GM18868 (cell line): ENCODE measurements at regions not wholly inside any gene's neighbourhood (a gene's known extent, or its start where the extent isn't known, plus 50 kb on each side); places are given as distances from the start of the nearest gene placed in this dataset.
"Not testable (repeated sequence)": the region's sequence is repeated elsewhere in the genome, so short reads cannot be mapped to it uniquely, and the experiment has no call there.

Experiments used
- ATAC-seq: cut with Tn5 transposase; IDR thresholded peaks from one replicate; pipeline ENCODE4 v1.9.1; 2021; ENCODE audit warnings: mild to moderate bottlenecking, moderate library complexity; ENCODE audit not compliant: unreplicated experiment

GRCh38 chr2:150119819-150120218 lies 367.6 kb downstream of the RND3 start:
- ATAC-seq, result no peak

DNA sequence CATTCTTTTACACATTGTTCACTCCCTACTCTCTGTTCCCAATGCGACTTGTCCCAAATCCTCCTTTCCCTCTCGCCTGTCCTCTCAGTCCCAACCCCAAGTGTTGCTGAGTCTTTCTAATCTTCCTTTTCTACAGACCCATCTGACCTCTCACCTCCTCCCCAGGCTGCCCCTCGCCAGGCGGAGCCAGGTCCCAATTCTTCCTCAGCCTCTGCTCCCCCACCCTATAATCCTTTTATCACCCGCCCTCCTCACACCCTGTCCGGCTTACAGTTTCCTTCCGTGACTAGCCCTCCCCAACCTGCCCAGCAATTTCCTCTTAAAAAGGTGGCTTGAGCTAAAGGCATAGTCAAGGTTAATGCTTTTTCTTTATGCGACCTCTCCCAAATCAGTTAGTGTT lies 373.4 kb downstream of the RND3 start:
- not testable (repeated sequence) for ATAC-seq

DNA sequence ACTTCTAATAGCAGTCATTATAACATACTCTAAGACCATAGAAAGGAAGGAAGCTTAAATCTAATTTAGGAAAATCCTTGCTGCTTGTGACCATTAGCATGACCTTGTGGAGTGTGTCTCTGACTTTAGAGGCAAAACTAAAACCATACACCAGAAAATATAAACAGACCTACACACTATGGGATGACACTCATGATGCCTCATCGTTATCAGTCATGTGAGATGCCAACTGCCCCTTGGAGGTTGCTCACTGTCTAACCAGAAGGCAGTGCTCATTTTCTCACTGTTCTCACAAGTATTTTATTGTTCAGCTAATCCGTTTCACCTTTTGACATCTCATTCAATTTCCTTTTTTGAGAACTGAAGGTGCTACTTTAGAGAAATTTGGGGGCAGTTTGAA lies 376.9 kb downstream of the RND3 start:
- no peak for ATAC-seq

- no peak for ATAC-seq
Measured at GRCh38 chr2:150109912-150110311, 377.6 kb downstream of the RND3 start.

DNA sequence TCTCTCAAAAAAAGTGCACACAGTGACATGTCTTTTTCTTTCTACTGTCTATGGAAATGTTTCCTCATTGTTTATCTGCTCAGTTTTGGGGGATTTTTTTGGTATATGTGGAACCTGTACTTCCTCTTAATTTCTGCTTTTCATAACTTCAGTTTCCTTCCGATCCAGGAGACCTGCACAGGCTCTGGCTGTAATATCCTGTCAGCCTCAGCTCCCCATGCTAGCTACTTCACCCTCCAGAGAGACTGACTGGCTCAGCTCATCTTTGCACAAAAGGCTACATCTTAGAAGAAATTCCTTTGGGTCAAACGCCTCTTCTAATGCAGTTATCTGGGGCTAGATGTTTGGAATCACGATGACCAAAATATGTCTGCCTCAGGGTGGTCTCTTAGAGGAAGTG lies 378.4 kb downstream of the RND3 start:
- ATAC-seq, result no peak

GRCh38 chr2:150107816-150108215 lies 379.7 kb downstream of the RND3 start:
- no peak for ATAC-seq

DNA sequence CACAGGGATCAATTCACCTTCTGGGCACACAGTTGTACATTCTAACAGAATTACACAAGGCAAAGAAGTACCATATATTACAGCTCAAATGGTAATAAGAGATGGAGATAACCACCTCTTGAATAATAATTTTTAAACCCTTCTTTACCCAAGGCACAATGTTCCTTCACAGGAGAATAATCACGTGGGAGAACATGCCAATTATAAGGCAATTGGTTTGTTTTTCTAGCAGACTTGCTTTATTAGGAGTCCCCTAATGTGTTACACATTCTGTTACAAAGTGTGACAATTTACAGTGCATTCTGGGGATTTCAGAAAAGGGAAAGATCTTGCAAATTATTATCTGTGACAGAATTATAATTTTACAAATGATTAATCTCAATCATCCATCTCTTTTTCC lies 380.3 kb downstream of the RND3 start:
- ATAC-seq, result no peak

GRCh38 chr2:150101947-150102346 lies 385.5 kb downstream of the RND3 start:
- ATAC-seq, result no peak

- ATAC-seq, result no peak
Measured at GRCh38 chr2:150100834-150101233, 386.6 kb downstream of the RND3 start.

- ATAC-seq, result no peak
Measured at GRCh38 chr2:150100336-150100735, 387.1 kb downstream of the RND3 start.

GRCh38 chr2:150099805-150100204 lies 387.7 kb downstream of the RND3 start:
- no peak for ATAC-seq

DNA sequence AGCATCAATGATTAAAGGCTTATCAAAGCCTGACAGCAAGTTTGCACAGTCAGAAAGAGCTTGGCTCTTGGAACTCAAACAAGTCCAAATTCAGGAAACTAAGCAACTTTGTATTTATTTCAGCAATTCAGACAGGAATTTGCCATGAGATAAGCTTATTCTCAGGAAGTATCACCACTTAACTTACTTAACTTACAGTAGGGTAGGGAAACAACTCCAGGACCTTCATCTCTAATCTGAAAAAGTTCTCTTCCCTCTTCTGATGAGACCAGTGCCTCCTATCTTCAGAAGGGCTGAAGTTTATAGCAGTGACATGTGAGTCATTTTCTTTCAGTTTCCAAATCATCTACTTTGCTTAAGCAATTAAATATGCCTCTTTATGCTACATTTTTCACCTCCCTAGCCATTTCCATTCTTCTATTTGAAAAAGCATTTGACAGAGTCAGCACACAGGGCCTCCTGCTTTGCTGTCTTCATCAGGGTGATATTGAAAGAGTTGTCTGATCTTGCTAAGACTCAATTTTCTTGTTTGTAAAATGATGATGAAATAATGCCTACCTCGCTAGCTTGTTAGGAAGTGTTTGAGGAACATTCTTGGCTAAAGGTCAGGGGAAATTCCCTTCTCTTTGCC lies 389.5 kb downstream of the RND3 start:
- peak; percentile 46 for ATAC-seq

DNA sequence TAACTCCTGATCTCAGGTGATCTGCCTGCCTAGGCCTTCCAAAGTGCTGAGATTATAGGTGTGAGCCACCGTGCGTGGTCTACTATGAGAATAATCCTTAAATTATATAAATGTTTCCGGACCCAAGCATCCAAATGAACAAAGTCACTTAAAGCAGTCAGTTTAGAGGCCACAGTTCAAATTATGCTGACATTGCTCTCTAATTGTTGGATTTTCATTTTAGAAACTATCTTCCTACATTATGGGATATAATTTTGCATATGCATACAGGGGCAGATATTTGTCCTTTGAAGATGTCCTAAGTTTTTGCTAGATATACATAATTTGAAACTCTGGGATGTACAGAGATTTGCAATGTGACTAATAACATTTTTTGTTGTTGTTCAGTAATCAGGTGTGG lies 390.1 kb downstream of the RND3 start:
- no peak for ATAC-seq

DNA sequence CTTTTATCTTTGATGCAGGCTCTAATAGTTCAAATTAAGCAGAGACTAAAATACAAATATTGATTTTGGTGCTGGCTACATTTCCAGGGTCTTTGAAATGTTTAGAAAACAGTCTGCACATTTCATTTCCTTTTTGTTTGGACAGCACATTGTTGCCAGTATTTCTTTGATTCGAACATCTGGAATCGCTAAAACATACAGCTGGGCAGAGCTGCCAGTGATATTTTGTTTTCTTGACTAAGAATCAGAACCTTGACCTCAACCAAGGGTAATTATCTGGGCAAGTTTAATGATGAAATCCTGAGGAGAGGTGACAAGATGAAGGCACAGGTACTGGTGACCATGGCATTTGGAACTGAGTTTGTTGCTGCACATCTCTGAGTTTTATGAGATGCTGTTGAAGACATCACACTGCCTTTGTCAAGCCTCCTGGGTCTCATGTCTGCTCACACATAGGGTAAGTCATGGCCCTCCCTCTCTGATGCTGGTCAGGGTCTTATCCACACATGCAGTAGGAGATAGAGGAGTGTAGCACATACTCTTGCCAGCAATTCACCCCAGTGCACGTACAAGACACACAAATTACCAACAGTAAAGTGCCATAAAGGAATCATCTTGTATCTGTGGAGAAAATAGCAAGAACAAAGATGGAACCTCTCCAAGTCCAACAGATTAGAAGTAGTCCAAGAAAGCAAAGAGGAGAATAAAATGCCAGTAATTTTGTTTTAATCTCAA lies 391.9 kb downstream of the RND3 start:
- no peak for ATAC-seq

DNA sequence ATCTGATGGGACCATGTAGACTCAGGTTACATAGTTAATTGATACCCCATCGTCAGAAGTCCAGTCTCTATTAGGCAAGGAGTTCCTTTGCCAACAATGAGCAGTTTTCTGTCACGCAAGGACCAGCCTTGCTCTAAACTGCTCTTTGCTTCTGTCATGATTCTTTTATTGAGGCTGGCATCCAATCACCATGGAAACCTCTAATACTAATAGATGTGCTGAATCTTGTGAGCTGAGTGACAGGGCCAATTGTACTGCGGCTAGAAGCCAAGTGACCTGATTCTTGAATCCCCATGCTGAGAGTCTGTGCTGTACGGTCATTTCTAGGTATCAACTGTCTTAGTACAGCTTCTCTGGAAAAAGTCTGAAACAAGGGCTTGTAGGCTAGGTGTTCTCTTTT lies 395.6 kb downstream of the RND3 start:
- no peak for ATAC-seq

DNA sequence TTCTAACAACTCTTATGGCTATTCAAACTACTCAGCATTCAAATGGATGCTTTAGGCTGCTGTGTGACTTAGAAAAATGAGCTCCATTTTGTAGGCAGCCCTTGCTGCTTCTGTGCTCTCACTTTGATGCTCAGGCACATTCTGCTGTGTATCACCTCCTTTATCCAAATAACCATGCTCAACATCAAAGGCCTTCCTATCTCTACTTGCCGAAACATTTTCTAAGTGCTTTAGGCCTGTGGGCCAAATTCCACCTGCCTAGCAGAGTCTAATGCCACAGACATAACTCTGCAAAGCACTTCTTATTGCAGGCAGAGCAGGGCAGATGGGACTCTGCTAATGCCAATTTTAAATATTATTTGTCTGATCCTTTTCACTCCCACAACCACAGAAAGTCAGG lies 397.4 kb downstream of the RND3 start:
- no peak for ATAC-seq

DNA sequence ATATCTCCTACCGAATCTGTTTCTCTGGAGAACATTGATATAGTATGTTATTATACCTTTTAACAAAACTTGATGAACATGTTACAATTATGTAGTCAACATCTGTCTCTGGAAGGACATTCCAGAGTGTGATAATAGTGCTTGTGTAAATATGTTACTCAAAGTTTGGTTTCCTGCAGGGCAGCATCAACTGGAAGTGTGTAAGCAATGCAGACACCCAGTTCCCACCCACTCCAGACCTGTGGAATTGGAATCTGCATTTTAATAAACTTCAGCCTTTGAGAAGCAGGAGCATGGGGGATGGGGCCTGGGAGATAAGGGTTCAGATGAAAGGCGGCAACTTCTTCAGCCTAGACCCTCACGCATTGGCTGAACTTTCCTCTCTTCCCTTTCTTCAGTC lies 398.9 kb downstream of the RND3 start:
- no peak for ATAC-seq

DNA sequence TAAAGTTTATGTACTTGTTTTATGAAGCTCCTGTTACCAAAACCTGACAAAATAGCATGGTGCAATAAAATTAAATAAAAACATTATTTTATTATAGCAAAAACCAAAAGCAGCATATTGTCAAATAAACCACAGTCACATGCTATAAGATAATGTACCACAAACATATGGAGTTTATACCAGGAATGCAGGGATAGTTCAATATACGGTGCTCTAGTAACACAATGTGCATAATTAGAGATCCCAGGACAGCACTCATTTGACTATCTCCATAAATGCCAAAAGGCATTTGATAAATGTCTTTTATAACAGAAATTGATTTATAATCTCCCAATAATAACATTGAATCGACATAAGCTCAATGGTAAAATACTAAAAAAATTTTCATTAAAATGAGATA lies 402.0 kb downstream of the RND3 start:
- ATAC-seq, result no peak

DNA sequence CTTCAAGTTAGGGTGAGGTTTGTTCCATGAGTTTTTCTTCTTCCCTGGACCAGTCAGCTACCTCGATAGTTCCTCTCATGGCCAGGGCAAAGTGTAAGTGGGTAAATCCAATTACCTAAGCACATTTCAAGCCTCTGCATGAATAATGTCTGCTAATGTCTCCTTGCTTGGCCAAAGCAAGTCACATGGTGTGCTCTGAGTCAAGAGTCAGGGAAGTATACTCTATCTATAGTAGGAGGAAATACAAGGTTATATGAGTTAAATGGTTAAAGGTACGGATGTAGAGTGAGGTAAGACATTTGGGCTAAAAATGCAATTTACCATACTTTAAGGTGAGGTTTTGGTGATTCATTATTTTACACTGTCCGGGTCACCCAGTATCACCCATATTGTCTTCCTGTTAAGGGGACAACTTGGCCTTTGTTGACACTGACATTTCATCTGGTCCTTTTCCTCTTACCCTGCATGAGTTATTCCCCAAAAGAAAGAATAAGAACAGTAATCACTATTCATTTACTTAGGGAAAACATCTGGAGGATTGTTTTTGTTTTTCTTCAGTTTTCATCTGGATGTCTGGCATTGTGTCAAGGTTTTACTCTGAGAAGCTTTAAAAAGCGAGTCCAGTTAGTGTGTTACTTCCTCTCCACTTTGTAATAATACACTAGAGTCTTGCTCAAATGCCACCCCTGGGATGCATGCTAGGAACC lies 405.5 kb downstream of the RND3 start:
- ATAC-seq, result no peak

DNA sequence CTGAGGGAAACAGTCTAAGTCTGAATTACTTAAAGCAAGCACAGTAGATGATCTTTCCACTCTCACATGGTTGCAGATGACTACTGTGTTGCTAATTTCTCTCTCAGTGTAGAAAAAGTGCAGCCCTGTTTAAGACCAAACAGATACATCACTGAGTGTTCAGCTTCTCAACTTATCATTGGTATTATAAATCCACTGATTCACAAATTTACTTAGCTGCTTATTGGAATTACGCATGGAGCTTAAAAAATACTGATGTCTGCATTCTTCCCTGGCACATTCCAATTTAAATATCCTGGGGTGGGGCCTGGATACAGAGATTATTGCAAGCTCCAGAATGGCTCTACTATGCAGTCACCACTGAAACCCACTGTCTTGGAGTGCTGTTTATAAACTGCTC lies 411.2 kb downstream of the RND3 start:
- ATAC-seq, result no peak

- no peak for ATAC-seq
Measured at GRCh38 chr2:150075831-150076230, 411.6 kb downstream of the RND3 start.

- no peak for ATAC-seq
Measured at GRCh38 chr2:150066490-150066889, 421.0 kb downstream of the RND3 start.
